Bronchial epithelial cell (primary cell): ENCODE measurements at regions not wholly inside any gene's neighbourhood (a gene's known extent, or its start where the extent isn't known, plus 50 kb on each side); places are given as distances from the start of the nearest gene placed in this dataset.
A peak's percentile ranks its signal among the peaks of the same experiment; 100 is the strongest.

ENCODE experiments used
- DNase-seq: peaks from one replicate; pipeline ENCODE4 v3.0.0-alpha.2; 2010; ENCODE audit warnings: low read depth
- FAIRE-seq: peaks from 2 replicates; lab custom pipeline; 2011; peaks lifted over from hg19 to GRCh38; lab: Jason Lieb, UNC
- H3K27me3 ChIP-seq: 2 replicates; pipeline ENCODE4 v1.5.1; 2011; ENCODE audit warnings: low read length; ENCODE audit not compliant: control insufficient read depth, insufficient read depth
- H3K36me3 ChIP-seq: 2 replicates; pipeline ENCODE4 v1.5.1; 2011; ENCODE audit warnings: low read length; ENCODE audit not compliant: control insufficient read depth, insufficient read depth
- H3K4me3 ChIP-seq: 2 replicates; pipeline ENCODE4 v1.5.1; 2011; ENCODE audit warnings: mild to moderate bottlenecking, low read depth, low read length, control low read depth
- CTCF ChIP-seq: IDR thresholded peaks from 2 replicates; pipeline ENCODE4 v1.5.1; 2011; ENCODE audit warnings: mild to moderate bottlenecking, moderate library complexity, low read length, control low read depth, inconsistent platforms; ENCODE audit not compliant: insufficient read depth, severe bottlenecking

DNA sequence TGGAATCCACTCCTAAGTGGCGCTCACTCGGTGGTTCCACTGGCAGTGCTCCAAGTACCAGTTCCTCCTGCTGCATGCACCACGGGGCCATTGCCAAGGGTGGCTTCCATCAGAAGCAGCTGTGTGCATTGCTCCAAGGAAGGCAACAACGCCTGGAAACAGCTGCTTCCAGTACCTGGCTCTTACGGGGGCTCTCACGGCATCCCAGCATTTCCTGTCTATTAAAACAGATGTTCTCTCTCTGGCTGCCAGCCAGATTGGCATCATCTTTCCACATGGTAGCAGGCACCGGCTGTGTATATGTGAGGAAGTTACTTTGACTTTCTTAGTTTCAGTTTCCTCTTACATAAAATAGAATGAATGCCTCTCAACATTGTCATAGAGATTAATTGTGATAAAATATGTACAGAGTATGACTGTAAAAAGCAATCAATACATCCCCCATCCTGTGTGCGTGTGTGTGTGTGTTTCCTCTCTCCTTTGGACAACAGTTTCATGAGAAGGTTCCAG lies 84.9 kb downstream of the CMPK2 start:
- no peaks in the 10 kb centered on the region for H3K36me3 ChIP-seq
- no peak for FAIRE-seq
- no peak overlapping the region for H3K4me3 ChIP-seq
- no peak for DNase-seq
- TF ChIP-seq CTCF = no peak
- no peaks in the 10 kb centered on the region for H3K27me3 ChIP-seq

DNA sequence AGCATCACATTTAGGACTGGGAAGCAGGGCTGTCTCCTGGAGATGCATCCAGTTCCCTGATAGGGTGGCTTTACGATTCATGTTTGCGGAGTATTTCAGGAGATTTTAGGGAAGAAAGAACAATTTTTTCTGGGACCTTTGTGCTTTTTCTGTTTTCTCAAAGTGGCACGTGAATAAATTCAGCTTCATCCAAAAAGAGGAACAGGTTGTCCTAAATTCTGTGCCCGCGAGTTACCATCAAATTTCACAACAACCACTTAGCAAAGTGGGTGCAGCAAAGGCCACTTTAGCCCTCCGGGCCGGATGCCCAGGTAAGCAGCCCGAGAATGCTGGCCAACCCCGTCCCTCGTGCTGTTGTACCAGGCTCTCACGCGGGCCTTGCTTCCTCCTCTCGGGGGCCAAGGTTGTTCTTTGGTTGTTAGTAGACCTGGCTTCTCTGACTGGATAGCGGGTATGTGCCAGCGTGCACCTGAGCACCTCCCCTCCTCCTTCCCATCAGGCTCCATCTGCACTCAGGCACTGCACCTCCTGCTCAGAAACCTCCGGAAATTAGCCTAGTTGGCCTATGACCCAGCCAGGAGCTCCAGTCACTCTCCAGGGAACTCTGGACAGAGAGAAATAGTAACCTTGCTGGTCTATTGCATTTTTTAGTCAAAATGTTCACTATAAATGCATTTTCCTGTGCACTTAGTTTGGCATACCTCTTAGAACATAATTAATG lies 83.0 kb downstream of the CMPK2 start:
- DNase-seq (no peak), FAIRE-seq (no peak)
- Histone ChIP-seq H3K27me3 (no peaks in the 10 kb centered on the region), H3K4me3 (no peak overlapping the region), H3K36me3 (no peaks in the 10 kb centered on the region)
- no peak for TF ChIP-seq CTCF

DNA sequence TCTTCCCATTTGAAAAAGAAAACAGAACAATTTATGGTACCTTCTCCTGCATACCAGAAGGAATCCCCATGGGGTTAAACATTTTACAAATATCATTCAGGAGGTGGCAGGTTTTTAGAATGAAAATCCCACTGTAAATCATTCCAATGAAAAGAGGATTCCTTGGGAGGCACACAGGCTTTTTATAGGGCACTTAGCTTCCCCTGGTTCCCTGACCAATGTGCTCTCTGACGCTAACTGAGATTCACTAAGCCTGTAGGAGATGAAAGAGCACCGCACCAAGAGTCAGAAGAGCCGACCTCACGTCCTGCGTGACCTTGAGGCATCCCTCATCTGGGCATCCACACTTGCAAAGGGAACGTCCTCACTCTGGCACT lies 82.5 kb downstream of the CMPK2 start:
- no peak for FAIRE-seq
- Histone ChIP-seq H3K36me3 (no peaks in the 10 kb centered on the region), H3K27me3 (no peaks in the 10 kb centered on the region), H3K4me3 (no peak overlapping the region)
- DNase-seq = no peak
- no peak for TF ChIP-seq CTCF

DNA sequence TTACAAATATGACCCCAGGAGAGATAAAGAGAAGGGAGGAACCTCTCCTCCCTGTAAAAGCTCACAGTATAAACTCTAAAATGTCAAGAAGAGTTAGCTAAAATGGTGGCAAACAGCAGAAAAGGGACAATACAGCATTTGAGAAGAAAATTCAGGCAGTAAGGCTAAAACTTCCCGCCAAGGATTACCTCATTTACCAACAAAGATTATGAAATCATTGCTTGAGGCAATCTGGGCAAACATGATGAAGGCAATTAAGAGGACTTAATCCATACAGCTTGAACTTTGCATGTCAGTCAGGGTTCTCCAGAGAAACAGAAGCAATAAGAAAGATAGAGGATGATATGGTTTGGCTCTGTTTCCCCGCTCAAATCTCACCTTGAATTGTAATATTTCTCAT lies 81.4 kb downstream of the CMPK2 start:
- Histone ChIP-seq H3K36me3 (no peaks in the 10 kb centered on the region), H3K4me3 (no peak overlapping the region), H3K27me3 (no peaks in the 10 kb centered on the region)
- FAIRE-seq (no peak), DNase-seq (peak; percentile 9)
- TF ChIP-seq CTCF = no peak

- no peak for FAIRE-seq
- DNase-seq = no peak
- TF ChIP-seq CTCF = no peak
- Histone ChIP-seq H3K4me3 (no peak overlapping the region), H3K27me3 (no peaks in the 10 kb centered on the region), H3K36me3 (no peaks in the 10 kb centered on the region)
Observed at GRCh38 chr2:6785493-6785892, 80.2 kb downstream of the CMPK2 start.

- TF ChIP-seq CTCF = no peak
- no peaks in the 10 kb centered on the region for H3K36me3 ChIP-seq
- no peak overlapping the region for H3K4me3 ChIP-seq
- no peaks in the 10 kb centered on the region for H3K27me3 ChIP-seq
- DNase-seq = peak; percentile 4
- no peak for FAIRE-seq
Observed at GRCh38 chr2:6787376-6787775, 78.3 kb downstream of the CMPK2 start.
